NCI-H526 treated with DMSO at 0.1 percent for 48 hours (cell line): ENCODE measurements at regions not wholly inside any gene's neighbourhood (a gene's known extent, or its start where the extent isn't known, plus 50 kb on each side); places are given as distances from the start of the nearest gene placed in this dataset.

Source experiments
- DNase-seq: peaks from one replicate; lab custom pipeline; 2025; lab: John Stamatoyannopoulos, UW

- DNase-seq, result no peak
Observed at GRCh38 chr14:38113546-38113945, 94.2 kb upstream of the SSTR1 start.

GRCh38 chr14:38116895-38117294 lies 90.8 kb upstream of the SSTR1 start:
- DNase-seq, result no peak

- no peak for DNase-seq
Observed at GRCh38 chr14:38120109-38120508, 87.6 kb upstream of the SSTR1 start.

- no peak for DNase-seq
Observed at GRCh38 chr14:38121320-38122020, 86.2 kb upstream of the SSTR1 start.

GRCh38 chr14:38122241-38122640 lies 85.5 kb upstream of the SSTR1 start:
- no peak for DNase-seq

- DNase-seq, result no peak
Observed at GRCh38 chr14:38124506-38124905, 83.2 kb upstream of the SSTR1 start.

- peak; percentile 56 for DNase-seq
Observed at GRCh38 chr14:38125481-38126037, 82.1 kb upstream of the SSTR1 start.

- peak; percentile 77 for DNase-seq
Observed at GRCh38 chr14:38127356-38127755, 80.3 kb upstream of the SSTR1 start.

- DNase-seq, result no peak
Observed at GRCh38 chr14:38127784-38128183, 79.9 kb upstream of the SSTR1 start.

GRCh38 chr14:38128640-38129039 lies 79.1 kb upstream of the SSTR1 start:
- DNase-seq, result no peak

- no peak for DNase-seq
Observed at GRCh38 chr14:38129192-38129591, 78.5 kb upstream of the SSTR1 start.

- DNase-seq, result no peak
Observed at GRCh38 chr14:38129705-38130104, 78.0 kb upstream of the SSTR1 start.

- no peak for DNase-seq
Observed at GRCh38 chr14:38134416-38135030, 73.2 kb upstream of the SSTR1 start.

- no peak for DNase-seq
Observed at GRCh38 chr14:38135106-38135867, 72.4 kb upstream of the SSTR1 start.

GRCh38 chr14:38137005-38137404 lies 70.7 kb upstream of the SSTR1 start:
- DNase-seq, result no peak

- no peak for DNase-seq
Observed at GRCh38 chr14:38138473-38139138, 69.1 kb upstream of the SSTR1 start.

- DNase-seq, result no peak
Observed at GRCh38 chr14:38139926-38140325, 67.8 kb upstream of the SSTR1 start.

- no peak for DNase-seq
Observed at GRCh38 chr14:38143170-38143569, 64.5 kb upstream of the SSTR1 start.

- DNase-seq, result no peak
Observed at GRCh38 chr14:38143659-38144505, 63.8 kb upstream of the SSTR1 start.

- no peak for DNase-seq
Observed at GRCh38 chr14:38145142-38145541, 62.6 kb upstream of the SSTR1 start.

GRCh38 chr14:38150075-38150474 lies 57.6 kb upstream of the SSTR1 start:
- no peak for DNase-seq
